WTC11 (cell line): ENCODE measurements at regions not wholly inside any gene's neighbourhood (a gene's known extent, or its start where the extent isn't known, plus 50 kb on each side); places are given as distances from the start of the nearest gene placed in this dataset.

Experiments
- ATAC-seq: fragments of 200-7000 bp; cut with Tn5 transposase; 2 replicates; pipeline ENCODE4 v1.10.0; 2021; ENCODE audit warnings: mild to moderate bottlenecking, moderate library complexity
- CTCF ChIA-PET: fragments of 300-600 bp; sonication (Branson Sonifier 250); formaldehyde crosslinking; loops from one replicate; lab custom pipeline; 2021; ENCODE audit warnings: antibody characterized with exemption; lab: Charles Lee
- POLR2A ChIA-PET: fragments of 350-600 bp; sonication (Branson Sonifier 250); formaldehyde crosslinking; loops from one replicate; lab custom pipeline; 2021; ENCODE audit warnings: antibody characterized with exemption; lab: Charles Lee
- DNase-seq: peaks from one replicate; pipeline ENCODE4 v3.0.0; 2021; ENCODE audit warnings: low spot score
- H3K27ac Mint-ChIP-seq: 2 replicates; pipeline ENCODE4 v1.8.0; 2021; ENCODE audit warnings: mixed read lengths
- H3K27me3 Mint-ChIP-seq: 2 replicates; pipeline ENCODE4 v1.8.0; 2021; ENCODE audit warnings: low read depth, mild to moderate bottlenecking, moderate library complexity, mixed read lengths
- H3K36me3 Mint-ChIP-seq: 2 replicates; pipeline ENCODE4 v1.8.0; 2021; ENCODE audit warnings: mixed read lengths
- H3K4me1 Mint-ChIP-seq: 2 replicates; pipeline ENCODE4 v1.8.0; 2022; ENCODE audit warnings: mixed read lengths
- H3K4me3 Mint-ChIP-seq: 2 replicates; pipeline ENCODE4 v1.8.0; 2021; ENCODE audit warnings: mild to moderate bottlenecking, moderate library complexity, mixed read lengths
- H3K9me3 Mint-ChIP-seq: 2 replicates; pipeline ENCODE4 v1.8.0; 2021; ENCODE audit warnings: mixed read lengths
- FOXJ3 ChIP-seq: sonication (generic); formaldehyde crosslinking; IDR thresholded peaks from 2 replicates; pipeline ENCODE4 v1.9.0; 2021; ENCODE audit warnings: missing genetic modification reagents, mild to moderate bottlenecking, borderline replicate concordance
- GABPB1 ChIP-seq: sonication (generic); formaldehyde crosslinking; IDR thresholded peaks from 2 replicates; pipeline ENCODE4 v1.8.1; 2023; ENCODE audit warnings: mild to moderate bottlenecking, missing genetic modification reagents
- GRHL2 ChIP-seq: fragments of 250-450 bp; sonication (Bioruptor Pico); IDR thresholded peaks from 2 replicates; pipeline ENCODE4 v1.8.0; 2022; ENCODE audit warnings: mild to moderate bottlenecking, moderate library complexity; ENCODE audit not compliant: insufficient replicate concordance, severe bottlenecking
- IRF2 ChIP-seq: sonication (generic); formaldehyde crosslinking; IDR thresholded peaks from 2 replicates; pipeline ENCODE4 v1.8.0; 2022; ENCODE audit warnings: low read depth, missing genetic modification reagents, borderline replicate concordance
- MXD4 ChIP-seq: fragments of 250-450 bp; sonication (Bioruptor Pico); IDR thresholded peaks from 2 replicates; pipeline ENCODE4 v1.8.0; 2021; ENCODE audit warnings: mild to moderate bottlenecking, moderate library complexity, borderline replicate concordance
- NFATC4 ChIP-seq: fragments of 250-450 bp; sonication (Bioruptor Pico); IDR thresholded peaks from 2 replicates; pipeline ENCODE4 v1.9.0; 2021; ENCODE audit warnings: mild to moderate bottlenecking
- NR3C1 ChIP-seq: sonication (generic); formaldehyde crosslinking; conservative IDR thresholded peaks from 2 replicates; pipeline ENCODE4 v1.8.1; 2023; ENCODE audit warnings: low read depth, mild to moderate bottlenecking, missing genetic modification reagents
- SOX15 ChIP-seq: fragments of 250-450 bp; sonication (Bioruptor Pico); IDR thresholded peaks from 2 replicates; pipeline ENCODE4 v1.9.0; 2021; ENCODE audit warnings: mild to moderate bottlenecking
- SP1 ChIP-seq: sonication (generic); formaldehyde crosslinking; conservative IDR thresholded peaks from 2 replicates; pipeline ENCODE4 v1.8.1; 2022; ENCODE audit warnings: missing genetic modification reagents
- ZBTB21 ChIP-seq: sonication (generic); formaldehyde crosslinking; IDR thresholded peaks from 2 replicates; pipeline ENCODE4 v1.8.1; 2023; ENCODE audit warnings: mild to moderate bottlenecking, missing genetic modification reagents, borderline replicate concordance
- ZNF121 ChIP-seq: sonication (generic); formaldehyde crosslinking; IDR thresholded peaks from 2 replicates; pipeline ENCODE4 v1.8.0; 2023; ENCODE audit warnings: missing genetic modification reagents
- ZNF396 ChIP-seq: fragments of 250-450 bp; sonication (Bioruptor Pico); IDR thresholded peaks from 2 replicates; pipeline ENCODE4 v1.8.0; 2021; ENCODE audit warnings: mild to moderate bottlenecking, moderate library complexity, borderline replicate concordance
- TF ChIP-seq, protein P1 (sequence below): sonication (generic); formaldehyde crosslinking; IDR thresholded peaks from 2 replicates; pipeline ENCODE4 v1.8.1; 2022; ENCODE audit warnings: low read depth, mild to moderate bottlenecking, moderate library complexity, missing genetic modification reagents, borderline replicate concordance
- TF ChIP-seq, protein P2 (sequence below): fragments of 250-450 bp; sonication (Bioruptor Pico); IDR thresholded peaks from 2 replicates; pipeline ENCODE4 v1.9.0; 2021; ENCODE audit warnings: moderate library complexity, mild to moderate bottlenecking, inconsistent platforms, borderline replicate concordance
- TF ChIP-seq, protein P3 (sequence below): sonication (generic); formaldehyde crosslinking; IDR thresholded peaks from 2 replicates; pipeline ENCODE4 v1.8.1; 2023; ENCODE audit warnings: mild to moderate bottlenecking, missing genetic modification reagents, borderline replicate concordance
- TF ChIP-seq, protein P4 (sequence below): sonication (generic); formaldehyde crosslinking; IDR thresholded peaks from 2 replicates; pipeline ENCODE4 v1.8.1; 2023; ENCODE audit warnings: mild to moderate bottlenecking, missing genetic modification reagents
- TF ChIP-seq, protein P5 (sequence below): sonication (generic); formaldehyde crosslinking; IDR thresholded peaks from 2 replicates; pipeline ENCODE4 v1.8.0; 2022; ENCODE audit warnings: mild to moderate bottlenecking, missing genetic modification reagents
- TF ChIP-seq, protein P6 (sequence below): sonication (generic); formaldehyde crosslinking; IDR thresholded peaks from 2 replicates; pipeline ENCODE4 v1.8.0; 2022; ENCODE audit warnings: mild to moderate bottlenecking, missing genetic modification reagents
- TF ChIP-seq, protein P7 (sequence below): sonication (generic); formaldehyde crosslinking; IDR thresholded peaks from 2 replicates; pipeline ENCODE4 v1.8.1; 2022; ENCODE audit warnings: mild to moderate bottlenecking, moderate library complexity, missing genetic modification reagents
- TF ChIP-seq, protein P8 (sequence below): sonication (generic); formaldehyde crosslinking; IDR thresholded peaks from 2 replicates; pipeline ENCODE4 v1.8.0; 2022; ENCODE audit warnings: mild to moderate bottlenecking, missing genetic modification reagents

DNA sequence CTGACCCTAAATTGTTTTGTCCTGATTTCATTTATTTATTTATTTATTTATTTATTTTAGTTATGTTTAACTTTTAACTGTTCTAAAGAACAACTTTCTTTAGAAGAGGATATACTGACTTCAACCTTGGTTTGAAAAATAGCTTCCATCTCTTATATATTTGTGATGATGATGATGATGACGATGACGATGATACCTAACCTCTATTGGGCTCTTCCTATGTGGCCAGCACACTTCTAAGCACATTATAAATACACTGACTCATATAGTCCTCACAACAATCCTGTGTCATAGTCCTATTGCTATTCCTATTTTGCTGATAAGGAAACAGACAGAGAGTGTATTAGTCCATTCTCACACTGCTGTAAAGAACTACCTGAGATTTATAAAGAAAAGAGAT lies 162.9 kb upstream of the KIAA1217 start:
- no peak for ATAC-seq
- no peaks in the 10 kb centered on the region for H3K36me3 Mint-ChIP-seq
- peaks cover 9% of the 10 kb centered on the region for H3K4me1 Mint-ChIP-seq

DNA sequence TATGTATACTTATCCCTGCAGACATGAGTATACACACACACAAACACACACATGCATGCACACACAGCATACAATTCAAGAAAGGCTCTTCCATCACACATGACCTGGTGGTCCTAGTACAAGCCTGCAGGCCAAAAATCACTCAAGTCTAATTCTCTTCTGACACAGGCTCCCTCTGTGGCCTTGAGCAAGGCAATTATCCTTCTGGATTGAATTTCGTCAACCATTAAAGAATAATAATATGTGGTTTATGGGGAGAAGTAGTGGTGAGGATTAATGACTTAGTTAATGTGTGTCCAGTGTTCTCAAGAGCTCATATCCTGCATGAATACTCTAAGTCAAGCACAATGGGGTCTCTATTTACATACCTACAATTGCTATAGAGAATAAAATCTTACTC lies 161.8 kb upstream of the KIAA1217 start:
- peaks cover 6% of the 10 kb centered on the region for H3K4me1 Mint-ChIP-seq
- H3K9me3 Mint-ChIP-seq, result peaks cover 14% of the 10 kb centered on the region
- ATAC-seq (no peak), DNase-seq (no peak)
- H3K36me3 Mint-ChIP-seq, result no peaks in the 10 kb centered on the region
- POLR2A ChIA-PET, result interaction anchor here (0.6 kb wide), 1 partner anchor 208 kb away, joined by 3 read pairs; no protein-coding TSS in a partner anchor
- TF ChIP-seq, protein P1, sequence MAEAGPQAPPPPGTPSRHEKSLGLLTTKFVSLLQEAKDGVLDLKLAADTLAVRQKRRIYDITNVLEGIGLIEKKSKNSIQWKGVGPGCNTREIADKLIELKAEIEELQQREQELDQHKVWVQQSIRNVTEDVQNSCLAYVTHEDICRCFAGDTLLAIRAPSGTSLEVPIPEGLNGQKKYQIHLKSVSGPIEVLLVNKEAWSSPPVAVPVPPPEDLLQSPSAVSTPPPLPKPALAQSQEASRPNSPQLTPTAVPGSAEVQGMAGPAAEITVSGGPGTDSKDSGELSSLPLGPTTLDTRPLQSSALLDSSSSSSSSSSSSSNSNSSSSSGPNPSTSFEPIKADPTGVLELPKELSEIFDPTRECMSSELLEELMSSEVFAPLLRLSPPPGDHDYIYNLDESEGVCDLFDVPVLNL (CRISPR knock-in tag), result no peak
- TF ChIP-seq NR3C1 (CRISPR knock-in tag) (no peak), GRHL2 (CRISPR knock-in tag) (no peak), MXD4 (CRISPR knock-in tag) (no peak), GABPB1 (CRISPR knock-in tag) (no peak), SOX15 (CRISPR knock-in tag) (no peak), IRF2 (no peak)
- TF ChIP-seq, protein P2, sequence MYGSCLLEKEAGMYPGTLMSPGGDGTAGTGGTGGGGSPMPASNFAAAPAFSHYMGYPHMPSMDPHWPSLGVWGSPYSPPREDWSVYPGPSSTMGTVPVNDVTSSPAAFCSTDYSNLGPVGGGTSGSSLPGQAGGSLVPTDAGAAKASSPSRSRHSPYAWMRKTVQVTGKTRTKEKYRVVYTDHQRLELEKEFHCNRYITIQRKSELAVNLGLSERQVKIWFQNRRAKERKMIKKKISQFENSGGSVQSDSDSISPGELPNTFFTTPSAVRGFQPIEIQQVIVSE (CRISPR knock-in tag), result no peak
- TF ChIP-seq, protein P3, sequence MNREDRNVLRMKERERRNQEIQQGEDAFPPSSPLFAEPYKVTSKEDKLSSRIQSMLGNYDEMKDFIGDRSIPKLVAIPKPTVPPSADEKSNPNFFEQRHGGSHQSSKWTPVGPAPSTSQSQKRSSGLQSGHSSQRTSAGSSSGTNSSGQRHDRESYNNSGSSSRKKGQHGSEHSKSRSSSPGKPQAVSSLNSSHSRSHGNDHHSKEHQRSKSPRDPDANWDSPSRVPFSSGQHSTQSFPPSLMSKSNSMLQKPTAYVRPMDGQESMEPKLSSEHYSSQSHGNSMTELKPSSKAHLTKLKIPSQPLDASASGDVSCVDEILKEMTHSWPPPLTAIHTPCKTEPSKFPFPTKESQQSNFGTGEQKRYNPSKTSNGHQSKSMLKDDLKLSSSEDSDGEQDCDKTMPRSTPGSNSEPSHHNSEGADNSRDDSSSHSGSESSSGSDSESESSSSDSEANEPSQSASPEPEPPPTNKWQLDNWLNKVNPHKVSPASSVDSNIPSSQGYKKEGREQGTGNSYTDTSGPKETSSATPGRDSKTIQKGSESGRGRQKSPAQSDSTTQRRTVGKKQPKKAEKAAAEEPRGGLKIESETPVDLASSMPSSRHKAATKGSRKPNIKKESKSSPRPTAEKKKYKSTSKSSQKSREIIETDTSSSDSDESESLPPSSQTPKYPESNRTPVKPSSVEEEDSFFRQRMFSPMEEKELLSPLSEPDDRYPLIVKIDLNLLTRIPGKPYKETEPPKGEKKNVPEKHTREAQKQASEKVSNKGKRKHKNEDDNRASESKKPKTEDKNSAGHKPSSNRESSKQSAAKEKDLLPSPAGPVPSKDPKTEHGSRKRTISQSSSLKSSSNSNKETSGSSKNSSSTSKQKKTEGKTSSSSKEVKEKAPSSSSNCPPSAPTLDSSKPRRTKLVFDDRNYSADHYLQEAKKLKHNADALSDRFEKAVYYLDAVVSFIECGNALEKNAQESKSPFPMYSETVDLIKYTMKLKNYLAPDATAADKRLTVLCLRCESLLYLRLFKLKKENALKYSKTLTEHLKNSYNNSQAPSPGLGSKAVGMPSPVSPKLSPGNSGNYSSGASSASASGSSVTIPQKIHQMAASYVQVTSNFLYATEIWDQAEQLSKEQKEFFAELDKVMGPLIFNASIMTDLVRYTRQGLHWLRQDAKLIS, result no peak
- TF ChIP-seq, protein P4, sequence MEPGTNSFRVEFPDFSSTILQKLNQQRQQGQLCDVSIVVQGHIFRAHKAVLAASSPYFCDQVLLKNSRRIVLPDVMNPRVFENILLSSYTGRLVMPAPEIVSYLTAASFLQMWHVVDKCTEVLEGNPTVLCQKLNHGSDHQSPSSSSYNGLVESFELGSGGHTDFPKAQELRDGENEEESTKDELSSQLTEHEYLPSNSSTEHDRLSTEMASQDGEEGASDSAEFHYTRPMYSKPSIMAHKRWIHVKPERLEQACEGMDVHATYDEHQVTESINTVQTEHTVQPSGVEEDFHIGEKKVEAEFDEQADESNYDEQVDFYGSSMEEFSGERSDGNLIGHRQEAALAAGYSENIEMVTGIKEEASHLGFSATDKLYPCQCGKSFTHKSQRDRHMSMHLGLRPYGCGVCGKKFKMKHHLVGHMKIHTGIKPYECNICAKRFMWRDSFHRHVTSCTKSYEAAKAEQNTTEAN (CRISPR knock-in tag), result no peak
- TF ChIP-seq, protein P5, sequence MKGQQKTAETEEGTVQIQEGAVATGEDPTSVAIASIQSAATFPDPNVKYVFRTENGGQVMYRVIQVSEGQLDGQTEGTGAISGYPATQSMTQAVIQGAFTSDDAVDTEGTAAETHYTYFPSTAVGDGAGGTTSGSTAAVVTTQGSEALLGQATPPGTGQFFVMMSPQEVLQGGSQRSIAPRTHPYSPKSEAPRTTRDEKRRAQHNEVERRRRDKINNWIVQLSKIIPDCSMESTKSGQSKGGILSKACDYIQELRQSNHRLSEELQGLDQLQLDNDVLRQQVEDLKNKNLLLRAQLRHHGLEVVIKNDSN (CRISPR knock-in tag), result no peak
- TF ChIP-seq, protein P6, sequence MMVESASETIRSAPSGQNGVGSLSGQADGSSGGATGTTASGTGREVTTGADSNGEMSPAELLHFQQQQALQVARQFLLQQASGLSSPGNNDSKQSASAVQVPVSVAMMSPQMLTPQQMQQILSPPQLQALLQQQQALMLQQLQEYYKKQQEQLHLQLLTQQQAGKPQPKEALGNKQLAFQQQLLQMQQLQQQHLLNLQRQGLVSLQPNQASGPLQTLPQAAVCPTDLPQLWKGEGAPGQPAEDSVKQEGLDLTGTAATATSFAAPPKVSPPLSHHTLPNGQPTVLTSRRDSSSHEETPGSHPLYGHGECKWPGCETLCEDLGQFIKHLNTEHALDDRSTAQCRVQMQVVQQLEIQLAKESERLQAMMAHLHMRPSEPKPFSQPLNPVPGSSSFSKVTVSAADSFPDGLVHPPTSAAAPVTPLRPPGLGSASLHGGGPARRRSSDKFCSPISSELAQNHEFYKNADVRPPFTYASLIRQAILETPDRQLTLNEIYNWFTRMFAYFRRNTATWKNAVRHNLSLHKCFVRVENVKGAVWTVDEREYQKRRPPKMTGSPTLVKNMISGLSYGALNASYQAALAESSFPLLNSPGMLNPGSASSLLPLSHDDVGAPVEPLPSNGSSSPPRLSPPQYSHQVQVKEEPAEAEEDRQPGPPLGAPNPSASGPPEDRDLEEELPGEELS (CRISPR knock-in tag), result no peak
- TF ChIP-seq, protein P7, sequence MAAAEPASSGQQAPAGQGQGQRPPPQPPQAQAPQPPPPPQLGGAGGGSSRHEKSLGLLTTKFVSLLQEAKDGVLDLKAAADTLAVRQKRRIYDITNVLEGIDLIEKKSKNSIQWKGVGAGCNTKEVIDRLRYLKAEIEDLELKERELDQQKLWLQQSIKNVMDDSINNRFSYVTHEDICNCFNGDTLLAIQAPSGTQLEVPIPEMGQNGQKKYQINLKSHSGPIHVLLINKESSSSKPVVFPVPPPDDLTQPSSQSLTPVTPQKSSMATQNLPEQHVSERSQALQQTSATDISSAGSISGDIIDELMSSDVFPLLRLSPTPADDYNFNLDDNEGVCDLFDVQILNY (CRISPR knock-in tag), result no peak
- H3K27ac Mint-ChIP-seq, result no peak overlapping the region
- no peak overlapping the region for H3K4me3 Mint-ChIP-seq
- CTCF ChIA-PET, result no interaction called here
- no peaks in the 10 kb centered on the region for H3K27me3 Mint-ChIP-seq

More for the DNA sequence above, 162.9 kb upstream of the KIAA1217 start:
- TF ChIP-seq FOXJ3, result no peak
- TF ChIP-seq, protein P5 (CRISPR knock-in tag), result no peak
- TF ChIP-seq SP1 (CRISPR knock-in tag), result no peak
- no peak for TF ChIP-seq ZNF121
- TF ChIP-seq ZNF396 (CRISPR knock-in tag), result no peak
- TF ChIP-seq, protein P8, sequence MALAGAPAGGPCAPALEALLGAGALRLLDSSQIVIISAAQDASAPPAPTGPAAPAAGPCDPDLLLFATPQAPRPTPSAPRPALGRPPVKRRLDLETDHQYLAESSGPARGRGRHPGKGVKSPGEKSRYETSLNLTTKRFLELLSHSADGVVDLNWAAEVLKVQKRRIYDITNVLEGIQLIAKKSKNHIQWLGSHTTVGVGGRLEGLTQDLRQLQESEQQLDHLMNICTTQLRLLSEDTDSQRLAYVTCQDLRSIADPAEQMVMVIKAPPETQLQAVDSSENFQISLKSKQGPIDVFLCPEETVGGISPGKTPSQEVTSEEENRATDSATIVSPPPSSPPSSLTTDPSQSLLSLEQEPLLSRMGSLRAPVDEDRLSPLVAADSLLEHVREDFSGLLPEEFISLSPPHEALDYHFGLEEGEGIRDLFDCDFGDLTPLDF (CRISPR knock-in tag), result no peak
- TF ChIP-seq, protein P2 (CRISPR knock-in tag), result no peak
- TF ChIP-seq NFATC4 (CRISPR knock-in tag), result no peak
- no peak for TF ChIP-seq ZBTB21 (CRISPR knock-in tag)
- no peak for TF ChIP-seq SOX15 (CRISPR knock-in tag)
- TF ChIP-seq GABPB1 (CRISPR knock-in tag), result no peak
- Mint-ChIP-seq H3K27ac (no peak overlapping the region), H3K9me3 (peaks cover 11% of the 10 kb centered on the region), H3K27me3 (no peaks in the 10 kb centered on the region), H3K4me3 (no peak overlapping the region)
- no peak for DNase-seq
- CTCF ChIA-PET, result no interaction called here
- POLR2A ChIA-PET, result no interaction called here
